NCI-H524 treated with DMSO at 0.1 percent for 48 hours (cell line): ENCODE measurements at regions not wholly inside any gene's neighbourhood (a gene's known extent, or its start where the extent isn't known, plus 50 kb on each side); places are given as distances from the start of the nearest gene placed in this dataset.

ENCODE experiments used
- DNase-seq: peaks from one replicate; lab custom pipeline; 2025; lab: John Stamatoyannopoulos, UW

GRCh38 chr15:70324001-70324974 is 226.6 kb upstream of the TLE3 start:
- DNase-seq, result no peak

GRCh38 chr15:70323111-70323851 is 225.6 kb upstream of the TLE3 start:
- peak; percentile 24 for DNase-seq

GRCh38 chr15:70322051-70322668 is 224.4 kb upstream of the TLE3 start:
- no peak for DNase-seq

GRCh38 chr15:70321172-70321819 is 223.6 kb upstream of the TLE3 start:
- no peak for DNase-seq

GRCh38 chr15:70320482-70320881 is 222.8 kb upstream of the TLE3 start:
- DNase-seq, result no peak

GRCh38 chr15:70320077-70320476 is 222.4 kb upstream of the TLE3 start:
- no peak for DNase-seq

GRCh38 chr15:70319466-70319865 is 221.7 kb upstream of the TLE3 start:
- DNase-seq, result no peak

GRCh38 chr15:70318594-70319465 is 221.1 kb upstream of the TLE3 start:
- DNase-seq, result no peak

GRCh38 chr15:70316059-70316600 is 218.4 kb upstream of the TLE3 start:
- DNase-seq, result no peak

- no peak for DNase-seq
Measured at GRCh38 chr15:70315431-70315830, 217.7 kb upstream of the TLE3 start.

- DNase-seq, result no peak
Measured at GRCh38 chr15:70314688-70315087, 217.0 kb upstream of the TLE3 start.

- no peak for DNase-seq
Measured at GRCh38 chr15:70314018-70314354, 216.3 kb upstream of the TLE3 start.

- no peak for DNase-seq
Measured at GRCh38 chr15:70313099-70314017, 215.6 kb upstream of the TLE3 start.

GRCh38 chr15:70311821-70312220 is 214.1 kb upstream of the TLE3 start:
- DNase-seq, result no peak

- DNase-seq, result no peak
Measured at GRCh38 chr15:70309716-70310115, 212.0 kb upstream of the TLE3 start.

- DNase-seq, result no peak
Measured at GRCh38 chr15:70308735-70309434, 211.2 kb upstream of the TLE3 start.

- no peak for DNase-seq
Measured at GRCh38 chr15:70308011-70308734, 210.5 kb upstream of the TLE3 start.

GRCh38 chr15:70306582-70306981 is 208.9 kb upstream of the TLE3 start:
- DNase-seq, result no peak

- DNase-seq, result no peak
Measured at GRCh38 chr15:70306081-70306480, 208.4 kb upstream of the TLE3 start.
